Suppressor macrophage treated with lipopolysaccharide for 4 hours (primary cell): ENCODE measurements at regions not wholly inside any gene's neighbourhood (a gene's known extent, or its start where the extent isn't known, plus 50 kb on each side); places are given as distances from the start of the nearest gene placed in this dataset.

Experiments
- DNase-seq: peaks from one replicate; pipeline ENCODE4 v3.0.0-alpha.2; 2020

GRCh38 chr5:61623401-61624069 is 291.5 kb downstream of the ZSWIM6 start:
- DNase-seq: no peak

GRCh38 chr5:61624553-61625136 is 292.6 kb downstream of the ZSWIM6 start:
- DNase-seq: no peak

GRCh38 chr5:61625137-61625561 is 293.1 kb downstream of the ZSWIM6 start:
- no peak for DNase-seq

- peak; percentile 59 for DNase-seq
Observed at GRCh38 chr5:61625681-61626621, 293.9 kb downstream of the ZSWIM6 start.

GRCh38 chr5:61626639-61627282 is 294.7 kb downstream of the ZSWIM6 start:
- peak; percentile 74 for DNase-seq

GRCh38 chr5:61627531-61627930 is 295.5 kb downstream of the ZSWIM6 start:
- peak; percentile 33 for DNase-seq

- no peak for DNase-seq
Observed at GRCh38 chr5:61630908-61631307, 298.9 kb downstream of the ZSWIM6 start.

- DNase-seq: no peak
Observed at GRCh38 chr5:61631438-61631941, 299.4 kb downstream of the ZSWIM6 start.

- no peak for DNase-seq
Observed at GRCh38 chr5:61632064-61632463, 300.0 kb downstream of the ZSWIM6 start.

- DNase-seq: no peak
Observed at GRCh38 chr5:61635271-61635670, 303.2 kb downstream of the ZSWIM6 start.

GRCh38 chr5:61637566-61637965 is 305.5 kb downstream of the ZSWIM6 start:
- no peak for DNase-seq

- DNase-seq: no peak
Observed at GRCh38 chr5:61638476-61638875, 306.4 kb downstream of the ZSWIM6 start.

- no peak for DNase-seq
Observed at GRCh38 chr5:61640179-61641021, 308.3 kb downstream of the ZSWIM6 start.

GRCh38 chr5:61641748-61642565 is 309.9 kb downstream of the ZSWIM6 start:
- DNase-seq: no peak

GRCh38 chr5:61647672-61648071 is 315.6 kb downstream of the ZSWIM6 start:
- DNase-seq: no peak

- DNase-seq: no peak
Observed at GRCh38 chr5:61649231-61649630, 317.2 kb downstream of the ZSWIM6 start.

- DNase-seq: no peak
Observed at GRCh38 chr5:61649971-61650370, 317.9 kb downstream of the ZSWIM6 start.

GRCh38 chr5:61650661-61651060 is 318.6 kb downstream of the ZSWIM6 start:
- DNase-seq: no peak

GRCh38 chr5:61651195-61651594 is 319.1 kb downstream of the ZSWIM6 start:
- no peak for DNase-seq

- no peak for DNase-seq
Observed at GRCh38 chr5:61652916-61653315, 320.9 kb downstream of the ZSWIM6 start.
